HL-60 (cell line): ENCODE measurements at regions not wholly inside any gene's neighbourhood (a gene's known extent, or its start where the extent isn't known, plus 50 kb on each side); places are given as distances from the start of the nearest gene placed in this dataset.
"Not testable (repeated sequence)": the region's sequence is repeated elsewhere in the genome, so short reads cannot be mapped to it uniquely, and the experiment has no call there.

Experiments
- CTCF ChIP-seq: IDR thresholded peaks from one replicate; pipeline ENCODE4 v1.5.1; 2011; ENCODE audit warnings: low read length, control low read depth, inconsistent platforms; ENCODE audit not compliant: insufficient read depth
- GABPA ChIP-seq: IDR thresholded peaks from 2 replicates; pipeline ENCODE4 v1.6.1; 2012; ENCODE audit warnings: low read depth
- POLR2AphosphoS5 ChIP-seq: IDR thresholded peaks from 2 replicates; pipeline ENCODE4 v1.6.1; 2012; ENCODE audit warnings: low read depth
- REST ChIP-seq: IDR thresholded peaks from 2 replicates; pipeline ENCODE4 v1.6.1; 2012; ENCODE audit warnings: low read depth; ENCODE audit not compliant: insufficient replicate concordance
- SPI1 ChIP-seq: IDR thresholded peaks from 2 replicates; pipeline ENCODE4 v1.6.1; 2012; ENCODE audit warnings: low read depth, mild to moderate bottlenecking, borderline replicate concordance

GRCh38 chr21:17139159-17139558, 373.7 kb upstream of the CXADR start:
- TF ChIP-seq SPI1, CTCF, REST, GABPA, POLR2AphosphoS5: not testable (repeated sequence)
